ENCODE measurements at regions not wholly inside any gene's neighbourhood (a gene's known extent, or its start where the extent isn't known, plus 50 kb on each side); places are given as distances from the start of the nearest gene placed in this dataset.

DNA sequence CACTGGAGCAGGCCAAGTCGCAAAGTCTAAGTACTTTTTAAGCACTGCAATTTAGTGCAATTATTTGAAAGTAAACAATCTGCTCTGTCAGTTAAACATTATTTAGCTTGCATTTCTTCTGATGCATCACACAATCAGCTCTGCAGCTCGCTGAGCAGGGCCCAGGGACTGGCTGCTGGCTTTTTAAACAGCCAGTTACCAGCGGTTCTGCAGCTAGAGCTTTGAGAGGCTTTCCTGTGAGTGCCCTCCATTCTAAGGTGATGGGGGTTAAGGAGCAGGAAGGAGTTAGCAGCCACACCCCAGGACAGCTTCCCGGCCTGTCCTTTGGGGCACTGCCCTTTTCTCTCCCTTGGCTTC, 154.3 kb downstream of the SALL1 start:
- Mint-ChIP-seq H3K36me3 (ENCODE audit: low read depth) (no peaks in the 10 kb centered on the region), H3K4me3 (no peak overlapping the region), H3K27ac (no peak overlapping the region), H3K4me1 (no peaks in the 10 kb centered on the region), H3K27me3 (no peaks in the 10 kb centered on the region), H3K9me3 (no peaks in the 10 kb centered on the region)
- DNase-seq: no peak
- intact Hi-C loops (cut with micrococcal nuclease): no loop called here

- Mint-ChIP-seq H3K9me3 (no peaks in the 10 kb centered on the region), H3K36me3 (ENCODE audit: low read depth) (no peaks in the 10 kb centered on the region), H3K4me3 (no peak overlapping the region), H3K27me3 (no peaks in the 10 kb centered on the region), H3K27ac (no peak overlapping the region), H3K4me1 (no peaks in the 10 kb centered on the region)
- DNase-seq: no peak
- intact Hi-C loops (cut with micrococcal nuclease): no loop called here
Measured at GRCh38 chr16:50996166-50996829, 154.8 kb downstream of the SALL1 start.

DNA sequence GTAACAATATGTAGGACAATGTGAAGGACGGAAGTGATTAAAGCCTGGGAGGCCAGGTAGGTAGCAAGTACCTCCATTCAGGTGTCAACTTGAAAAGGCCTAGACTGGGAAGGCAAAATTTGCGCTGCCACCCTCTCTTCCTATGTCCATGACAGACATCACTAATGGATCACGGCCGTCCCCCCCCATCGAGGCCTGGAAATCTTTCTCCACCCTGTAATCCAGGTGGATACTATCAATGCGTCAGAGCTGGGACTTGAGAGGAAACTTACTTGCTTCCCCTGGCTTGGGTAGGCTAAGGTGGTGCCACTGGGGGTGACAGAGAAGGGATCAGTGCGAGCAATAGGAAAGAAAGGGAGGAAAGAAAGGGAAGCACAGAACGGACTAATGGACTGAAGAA, 156.1 kb downstream of the SALL1 start:
- no peaks in the 10 kb centered on the region for H3K4me1 Mint-ChIP-seq
- H3K9me3 Mint-ChIP-seq: no peaks in the 10 kb centered on the region
- no peak for DNase-seq
- no peaks in the 10 kb centered on the region for H3K36me3 Mint-ChIP-seq (ENCODE audit: low read depth)
- no peak overlapping the region for H3K27ac Mint-ChIP-seq
- H3K27me3 Mint-ChIP-seq: no peaks in the 10 kb centered on the region
- H3K4me3 Mint-ChIP-seq: no peak overlapping the region
- intact Hi-C loops (cut with micrococcal nuclease): no loop called here

GRCh38 chr16:50992350-50993032, 158.6 kb downstream of the SALL1 start:
- H3K27ac Mint-ChIP-seq: no peak overlapping the region
- H3K4me3 Mint-ChIP-seq: no peak overlapping the region
- H3K9me3 Mint-ChIP-seq: no peaks in the 10 kb centered on the region
- no peaks in the 10 kb centered on the region for H3K27me3 Mint-ChIP-seq
- no peak for DNase-seq
- no peaks in the 10 kb centered on the region for H3K4me1 Mint-ChIP-seq
- intact Hi-C loops (cut with micrococcal nuclease): no loop called here
- no peaks in the 10 kb centered on the region for H3K36me3 Mint-ChIP-seq (ENCODE audit: low read depth)

DNA sequence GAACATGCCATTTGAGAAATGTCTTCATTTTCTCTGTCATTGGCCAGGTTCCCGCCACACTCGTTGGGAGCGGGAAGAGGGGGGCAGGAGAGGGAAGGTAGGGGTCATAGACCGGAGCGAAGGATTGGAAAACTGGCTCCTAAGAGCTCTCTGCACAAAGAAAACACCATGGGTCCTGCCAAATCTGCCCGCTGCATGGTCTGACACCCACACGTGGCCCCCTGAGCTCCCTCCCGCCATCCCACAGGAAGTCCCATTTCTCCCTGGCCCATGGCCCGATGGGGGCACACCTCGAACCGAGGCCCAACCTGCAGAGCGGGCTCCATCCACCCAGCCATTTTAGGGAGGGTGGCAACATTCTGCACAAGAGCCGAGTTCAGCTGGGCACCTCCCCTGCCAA, 159.6 kb downstream of the SALL1 start:
- intact Hi-C loops (cut with micrococcal nuclease): no loop called here
- no peaks in the 10 kb centered on the region for H3K36me3 Mint-ChIP-seq (ENCODE audit: low read depth)

GRCh38 chr16:50991006-50991405, 160.1 kb downstream of the SALL1 start:
- DNase-seq: no peak
- Mint-ChIP-seq H3K4me1 (no peaks in the 10 kb centered on the region), H3K27me3 (no peaks in the 10 kb centered on the region), H3K27ac (no peak overlapping the region), H3K9me3 (no peaks in the 10 kb centered on the region), H3K4me3 (no peak overlapping the region), H3K36me3 (ENCODE audit: low read depth) (no peaks in the 10 kb centered on the region)
- intact Hi-C loops (cut with micrococcal nuclease): no loop called here

More for the DNA sequence above, 159.6 kb downstream of the SALL1 start:
- Mint-ChIP-seq H3K27ac (no peak overlapping the region), H3K4me1 (no peaks in the 10 kb centered on the region), H3K9me3 (no peaks in the 10 kb centered on the region), H3K27me3 (no peaks in the 10 kb centered on the region), H3K4me3 (no peak overlapping the region)
- DNase-seq: no peak

DNA sequence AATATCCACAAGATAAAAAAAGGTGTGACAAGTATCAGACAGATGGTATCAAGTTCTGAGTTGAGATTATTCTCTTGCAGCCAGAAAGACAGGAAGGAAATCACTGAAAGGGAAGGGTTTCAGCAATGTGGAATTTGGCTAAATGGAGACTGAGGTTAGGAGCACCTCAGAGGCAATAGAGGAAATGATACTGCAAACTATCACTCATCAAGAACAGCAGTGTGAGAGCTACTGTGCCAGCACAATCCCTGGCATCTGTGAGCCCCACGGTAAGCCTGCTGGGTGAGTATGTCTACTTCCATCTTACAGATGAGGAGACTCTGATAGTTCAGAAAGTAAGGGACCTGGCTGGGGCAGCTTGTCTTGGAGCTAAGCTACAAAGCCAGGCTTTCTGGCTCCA, 162.0 kb downstream of the SALL1 start:
- intact Hi-C loops (cut with micrococcal nuclease): no loop called here
- Mint-ChIP-seq H3K36me3 (ENCODE audit: low read depth) (no peaks in the 10 kb centered on the region), H3K27ac (no peak overlapping the region), H3K4me1 (no peaks in the 10 kb centered on the region), H3K27me3 (no peaks in the 10 kb centered on the region), H3K9me3 (no peaks in the 10 kb centered on the region), H3K4me3 (no peak overlapping the region)
- no peak for DNase-seq

DNA sequence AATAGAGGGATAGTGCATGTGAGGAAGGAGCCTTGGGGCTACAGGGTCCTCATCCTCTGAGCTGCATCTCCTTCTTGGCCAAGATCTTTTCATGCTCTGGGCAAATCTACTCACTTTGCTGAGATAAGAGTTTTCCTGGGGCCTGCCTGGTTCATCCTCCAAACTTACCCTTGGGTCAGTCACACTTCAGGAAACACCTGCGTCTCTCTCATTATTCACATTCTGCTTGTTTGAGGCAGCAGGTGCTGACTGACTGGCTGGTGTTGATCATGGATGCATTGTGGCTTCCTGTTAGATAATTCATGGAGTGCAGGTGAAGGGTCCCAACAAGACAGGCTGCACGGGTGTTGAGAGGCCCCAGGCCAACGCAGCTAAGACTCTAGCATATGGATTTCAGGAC, 162.6 kb downstream of the SALL1 start:
- intact Hi-C loops (cut with micrococcal nuclease): no loop called here
- no peak for DNase-seq

DNA sequence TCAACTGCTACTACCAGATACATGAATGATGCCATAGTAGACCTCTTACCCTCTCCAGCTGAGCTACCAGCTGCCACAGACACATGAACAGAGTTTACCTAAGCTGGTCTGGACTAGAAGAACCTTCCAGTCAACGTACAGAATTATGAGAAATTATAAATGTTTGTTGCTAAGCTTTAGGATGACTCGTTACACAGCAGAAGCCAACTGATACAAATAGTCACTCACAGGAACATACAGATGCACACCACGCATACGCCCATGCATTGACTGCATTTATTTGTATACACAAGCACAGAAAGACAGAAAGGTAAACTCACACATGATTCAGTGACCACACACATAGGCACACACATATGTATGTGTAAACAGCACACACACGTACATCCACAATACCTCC, 164.6 kb downstream of the SALL1 start:
- no peaks in the 10 kb centered on the region for H3K36me3 Mint-ChIP-seq (ENCODE audit: low read depth)
- intact Hi-C loops (cut with micrococcal nuclease): no loop called here
- no peak for DNase-seq
- H3K27me3 Mint-ChIP-seq: no peaks in the 10 kb centered on the region
- H3K9me3 Mint-ChIP-seq: peaks cover 5% of the 10 kb centered on the region
- H3K4me3 Mint-ChIP-seq: no peak overlapping the region
- H3K4me1 Mint-ChIP-seq: no peaks in the 10 kb centered on the region
- H3K27ac Mint-ChIP-seq: no peak overlapping the region

More for the DNA sequence above, 162.6 kb downstream of the SALL1 start:
- Mint-ChIP-seq H3K27me3 (no peaks in the 10 kb centered on the region), H3K27ac (no peak overlapping the region), H3K4me1 (no peaks in the 10 kb centered on the region), H3K9me3 (no peaks in the 10 kb centered on the region), H3K4me3 (no peak overlapping the region), H3K36me3 (ENCODE audit: low read depth) (no peaks in the 10 kb centered on the region)

GRCh38 chr16:50985733-50986132, 165.3 kb downstream of the SALL1 start:
- no peak for DNase-seq
- Mint-ChIP-seq H3K4me1 (no peaks in the 10 kb centered on the region), H3K9me3 (peaks cover 5% of the 10 kb centered on the region), H3K36me3 (ENCODE audit: low read depth) (no peaks in the 10 kb centered on the region), H3K4me3 (no peak overlapping the region), H3K27me3 (no peaks in the 10 kb centered on the region), H3K27ac (no peak overlapping the region)
- intact Hi-C loops (cut with micrococcal nuclease): no loop called here

DNA sequence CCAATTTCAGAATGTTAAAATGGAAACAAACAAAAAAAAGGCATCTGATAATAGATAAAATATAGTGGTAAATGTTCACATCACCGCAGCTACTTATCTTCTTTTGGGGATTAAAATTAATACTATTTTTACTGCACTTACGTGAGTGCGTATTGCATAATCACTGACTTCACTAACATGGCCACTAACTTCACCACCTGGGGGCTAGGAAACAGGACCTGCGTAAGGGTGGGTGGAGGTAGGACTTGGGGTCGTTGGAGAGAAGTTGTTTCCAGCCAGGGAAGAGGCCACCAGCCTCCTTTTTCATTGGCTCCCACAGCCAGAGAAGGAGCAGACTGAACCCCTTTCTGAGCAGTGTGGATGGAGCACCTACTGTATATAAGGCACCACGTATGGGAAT, 166.4 kb downstream of the SALL1 start:
- H3K27ac Mint-ChIP-seq: no peak overlapping the region
- H3K36me3 Mint-ChIP-seq (ENCODE audit: low read depth): no peaks in the 10 kb centered on the region
- peaks cover 5% of the 10 kb centered on the region for H3K9me3 Mint-ChIP-seq
- no peaks in the 10 kb centered on the region for H3K4me1 Mint-ChIP-seq
- no peak overlapping the region for H3K4me3 Mint-ChIP-seq
- no peak for DNase-seq
- H3K27me3 Mint-ChIP-seq: no peaks in the 10 kb centered on the region
- intact Hi-C loops (cut with micrococcal nuclease): no loop called here

DNA sequence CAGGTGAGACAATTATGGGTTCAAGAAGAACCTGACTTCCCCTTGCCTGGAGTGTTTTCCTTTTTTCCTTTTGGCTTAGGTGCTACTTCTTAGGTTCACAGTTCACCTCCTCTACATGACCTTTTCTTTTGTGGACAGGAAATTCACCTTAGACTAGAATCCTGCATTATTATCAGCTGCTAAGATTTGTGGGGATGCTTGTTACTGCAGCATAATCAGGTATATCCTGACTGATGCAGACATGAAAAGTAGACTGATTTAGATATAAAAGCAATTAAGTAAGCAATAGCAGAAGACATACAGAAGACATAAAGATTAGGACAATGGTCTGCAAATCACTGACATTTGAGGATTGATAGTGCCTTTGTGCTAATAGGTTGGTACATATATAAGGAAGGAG, 168.3 kb downstream of the SALL1 start:
- Mint-ChIP-seq H3K4me1 (no peaks in the 10 kb centered on the region), H3K4me3 (no peak overlapping the region), H3K36me3 (ENCODE audit: low read depth) (no peaks in the 10 kb centered on the region), H3K9me3 (peaks cover 5% of the 10 kb centered on the region), H3K27ac (no peak overlapping the region), H3K27me3 (no peaks in the 10 kb centered on the region)
- no peak for DNase-seq
- intact Hi-C loops (cut with micrococcal nuclease): no loop called here

- no peaks in the 10 kb centered on the region for H3K36me3 Mint-ChIP-seq (ENCODE audit: low read depth)
- DNase-seq: no peak
- no peaks in the 10 kb centered on the region for H3K4me1 Mint-ChIP-seq
- peaks cover 5% of the 10 kb centered on the region for H3K9me3 Mint-ChIP-seq
- H3K27me3 Mint-ChIP-seq: no peaks in the 10 kb centered on the region
- H3K4me3 Mint-ChIP-seq: no peak overlapping the region
- intact Hi-C loops (cut with micrococcal nuclease): no loop called here
- H3K27ac Mint-ChIP-seq: no peak overlapping the region
Measured at GRCh38 chr16:50981951-50982350, 169.1 kb downstream of the SALL1 start.

- intact Hi-C loops (cut with micrococcal nuclease): no loop called here
- Mint-ChIP-seq H3K27me3 (no peaks in the 10 kb centered on the region), H3K4me3 (no peak overlapping the region), H3K27ac (no peak overlapping the region), H3K4me1 (no peaks in the 10 kb centered on the region), H3K9me3 (peaks cover 5% of the 10 kb centered on the region), H3K36me3 (ENCODE audit: low read depth) (no peaks in the 10 kb centered on the region)
- no peak for DNase-seq
Measured at GRCh38 chr16:50980666-50981065, 170.4 kb downstream of the SALL1 start.
